ENCODE measurements at regions not wholly inside any gene's neighbourhood (a gene's known extent, or its start where the extent isn't known, plus 50 kb on each side); places are given as distances from the start of the nearest gene placed in this dataset.

DNA sequence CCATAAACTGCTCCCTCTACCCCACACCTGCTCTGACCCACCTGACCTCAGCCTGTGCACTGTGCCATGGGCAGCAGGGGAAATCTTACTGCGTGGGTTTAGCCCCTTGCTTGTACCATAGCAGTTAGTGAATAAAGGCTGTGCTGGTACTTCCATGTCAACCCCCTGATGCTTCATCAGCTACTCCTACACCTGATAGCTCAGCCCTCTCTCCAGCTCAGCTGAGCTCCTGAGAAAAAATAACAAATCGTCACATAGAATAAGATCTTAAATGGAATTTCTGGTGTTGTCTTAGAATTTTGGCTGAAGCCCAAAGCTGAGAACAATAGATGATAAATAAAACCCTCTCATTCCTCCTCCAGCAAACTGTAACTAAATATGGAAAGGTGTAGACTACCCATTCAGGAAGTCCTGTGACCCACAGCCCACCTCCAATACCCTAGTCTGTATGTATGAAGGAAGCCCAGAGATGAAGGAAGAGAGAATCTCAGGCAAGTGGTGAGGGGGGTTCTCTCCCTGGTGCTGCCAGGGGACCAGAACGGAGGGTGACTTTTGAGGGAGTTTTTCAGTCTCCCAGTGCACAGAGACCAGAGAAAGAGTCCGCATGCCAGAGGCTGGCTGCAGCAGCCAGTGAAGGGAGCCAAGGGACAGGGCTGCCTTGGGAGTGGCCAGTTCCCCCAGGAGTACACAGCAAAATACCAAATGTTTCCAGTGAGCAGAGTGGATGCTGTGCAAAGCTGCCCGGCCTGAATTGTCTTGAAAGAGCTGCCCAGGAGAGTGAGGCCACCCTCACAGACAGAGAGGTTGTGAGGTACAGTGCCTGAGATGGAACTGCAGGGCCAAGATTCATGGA lies 227.3 kb downstream of the QDPR start:
- DNase-seq (ENCODE audit: low read depth, low spot score) (no peak), FAIRE-seq (no peak)
- Histone ChIP-seq H3K4me1 (ENCODE audit: control insufficient read depth, extremely low read depth, insufficient read depth, low read length) (no peaks in the 10 kb centered on the region), H3K4me2 (ENCODE audit: control insufficient read depth, extremely low read depth, insufficient read depth, low read depth, low read length) (no peak overlapping the region), H3K27me3 (ENCODE audit: control insufficient read depth, extremely low read depth, insufficient read depth, low read length) (no peaks in the 10 kb centered on the region), H2AFZ (ENCODE audit: control insufficient read depth, low read length) (no peak overlapping the region), H4K20me1 (ENCODE audit: control insufficient read depth, extremely low read depth, insufficient read depth, low read length) (no peaks in the 10 kb centered on the region), H3K27ac (ENCODE audit: control insufficient read depth, insufficient read depth, low read length) (no peak overlapping the region), H3K4me3 (ENCODE audit: control insufficient read depth in 2 of 3, extremely low read depth in 1 of 3, insufficient read depth in 2 of 3, low read depth in 1 of 3, low read length in 3 of 3) (no peak overlapping the region), H3K36me3 (ENCODE audit: control insufficient read depth in 2 of 2, extremely low read depth in 1 of 2, insufficient read depth in 2 of 2, low read length in 2 of 2) (no peaks in the 10 kb centered on the region), H3K9me1 (ENCODE audit: control insufficient read depth, extremely low read depth, insufficient read depth, low read length) (no peaks in the 10 kb centered on the region), H3K79me2 (ENCODE audit: control insufficient read depth, insufficient read depth, low read length) (no peaks in the 10 kb centered on the region), H3K9me3 (ENCODE audit: control insufficient read depth, low read depth, low read length) (no peaks in the 10 kb centered on the region), H3K9ac (ENCODE audit: control insufficient read depth, extremely low read depth, insufficient read depth, low read length) (no peak overlapping the region)
- dilution Hi-C loops (cut with MboI; ENCODE audit: extremely low pct_ligation_motif_present, low sequenced_read_pairs) = no loop called here
- TF ChIP-seq CTCF (optimal IDR thresholded peaks at IDR 0.05 in 1 of 3, IDR thresholded peaks at IDR 0.05 in 1 of 3, conservative IDR thresholded peaks at IDR 0.05 in 1 of 3; ENCODE audit: extremely low read depth in 1 of 3, insufficient read depth in 2 of 3, low read length in 3 of 3) (no peak), EZH2 (IDR thresholded peaks at IDR 0.05; ENCODE audit: low read length) (no peak)

- H3K4me3 ChIP-seq (ENCODE audit: control insufficient read depth in 2 of 3, extremely low read depth in 1 of 3, insufficient read depth in 2 of 3, low read depth in 1 of 3, low read length in 3 of 3) = no peak overlapping the region
- H3K27ac ChIP-seq (ENCODE audit: control insufficient read depth, insufficient read depth, low read length) = no peak overlapping the region
- no peak overlapping the region for H3K4me2 ChIP-seq (ENCODE audit: control insufficient read depth, extremely low read depth, insufficient read depth, low read depth, low read length)
- no peaks in the 10 kb centered on the region for H3K36me3 ChIP-seq (ENCODE audit: control insufficient read depth in 2 of 2, extremely low read depth in 1 of 2, insufficient read depth in 2 of 2, low read length in 2 of 2)
- no peaks in the 10 kb centered on the region for H3K79me2 ChIP-seq (ENCODE audit: control insufficient read depth, insufficient read depth, low read length)
- H3K4me1 ChIP-seq (ENCODE audit: control insufficient read depth, extremely low read depth, insufficient read depth, low read length) = no peaks in the 10 kb centered on the region
- FAIRE-seq = no peak
- H3K9ac ChIP-seq (ENCODE audit: control insufficient read depth, extremely low read depth, insufficient read depth, low read length) = no peak overlapping the region
- H3K27me3 ChIP-seq (ENCODE audit: control insufficient read depth, extremely low read depth, insufficient read depth, low read length) = no peaks in the 10 kb centered on the region
- H2AFZ ChIP-seq (ENCODE audit: control insufficient read depth, low read length) = no peak overlapping the region
- H3K9me3 ChIP-seq (ENCODE audit: control insufficient read depth, low read depth, low read length) = no peaks in the 10 kb centered on the region
- dilution Hi-C loops (cut with MboI; ENCODE audit: extremely low pct_ligation_motif_present, low sequenced_read_pairs) = no loop called here
- no peaks in the 10 kb centered on the region for H4K20me1 ChIP-seq (ENCODE audit: control insufficient read depth, extremely low read depth, insufficient read depth, low read length)
- no peaks in the 10 kb centered on the region for H3K9me1 ChIP-seq (ENCODE audit: control insufficient read depth, extremely low read depth, insufficient read depth, low read length)
- no peak for DNase-seq (ENCODE audit: low read depth, low spot score)
- no peak for TF ChIP-seq CTCF (optimal IDR thresholded peaks at IDR 0.05 in 1 of 3, IDR thresholded peaks at IDR 0.05 in 1 of 3, conservative IDR thresholded peaks at IDR 0.05 in 1 of 3; ENCODE audit: extremely low read depth in 1 of 3, insufficient read depth in 2 of 3, low read length in 3 of 3)
- TF ChIP-seq EZH2 (IDR thresholded peaks at IDR 0.05; ENCODE audit: low read length) = no peak
These were observed 228.1 kb downstream of the QDPR start for GRCh38 chr4:17283832-17284231.

All from keratinocyte (primary cell).